Pancreas (tissue), 10 donors: ENCODE measurements at regions not wholly inside any gene's neighbourhood (a gene's known extent, or its start where the extent isn't known, plus 50 kb on each side); places are given as distances from the start of the nearest gene placed in this dataset.
A peak's percentile ranks its signal among the peaks of the same experiment; 100 is the strongest.
"Not testable (repeated sequence)": the region's sequence is repeated elsewhere in the genome, so short reads cannot be mapped to it uniquely, and the experiment has no call there.

ENCODE experiments used
- ATAC-seq, 4 donors: fragments of 200-7000 bp; cut with Tn5 transposase; one replicate each; pipeline versions ENCODE4 v1.8.0 to v1.9.1; 2020; ENCODE audit warnings: mild to moderate bottlenecking in 4 of 4, moderate library complexity in 4 of 4
- DNase-seq, 6 donors: peaks; one replicate each; pipeline ENCODE4 v3.0.0-alpha.2; 2020
- FAIRE-seq: peaks from 2 replicates; lab custom pipeline; 2012; peaks lifted over from hg19 to GRCh38; lab: Jason Lieb, UNC
- H3K27ac ChIP-seq, 4 donors: fragments of 200-600 bp; sonication (generic); 1 replicate in 3 of 4; 2 replicates in 1 of 4; pipeline versions ENCODE4 v1.5.0 to v1.8.0; 2020
- H3K27me3 ChIP-seq, 4 donors: fragments of 200-600 bp; one replicate each; pipeline ENCODE4 v1.8.0; 2021
- H3K36me3 ChIP-seq, 3 donors: fragments of 200-600 bp; sonication (generic) in 1 of 3; one replicate each; pipeline versions ENCODE4 v1.5.0 to v1.8.0; 2020 to 2021
- H3K4me1 ChIP-seq, 3 donors: fragments of 200-600 bp; one replicate each; pipeline ENCODE4 v1.8.0; 2021
- H3K4me3 ChIP-seq, 4 donors: fragments of 200-600 bp; sonication (generic) in 2 of 4; one replicate each; pipeline versions ENCODE4 v1.5.0 to v1.8.0; 2020 to 2021
- H3K9me3 ChIP-seq, 4 donors: fragments of 200-600 bp; one replicate each; pipeline ENCODE4 v1.8.0; 2021
- WGBS, 2 donors: extraction: QIAGEN DNeasy Blood & Tissue Kit; methylation state at CpG; one replicate each; pipeline ENCODE4 v1.1.7; 2013; 5-methylcytosine and 5-hydroxymethylcytosine counted together
- intact Hi-C, 3 donors: fragments of 100-400 bp; cut with DNase I; formaldehyde crosslinking; loops; one replicate each; pipeline versions ENCODE4 v1.11.1 to v1.14.2; 2022
- TF ChIP-seq, protein P1 (sequence below), 4 donors: fragments of 200-600 bp; sonication (generic) in 3 of 4; IDR thresholded peaks; one replicate each; pipeline versions ENCODE4 v1.5.0 to v1.8.0; 2021; ENCODE audit warnings: antibody characterized with exemption in 4 of 4
- donor health status: healthy with polysubstance abuse.
- donor health status: DM: no; HTN: no; CAD: no; lungs with moderate emphysema.
- donor health status: DM: no; HTN: no; CAD: no.
- donor health status: control.
- donor health status: control.
- donor health status: Bipolar disorder and iron deficiency.
- donor health status: DM: yes; HTN: yes; CAD: no.
- donor health status: DM: no; HTN: no; CAD: no.
- donor health status: DM: no; HTN: no; CAD: no.
- donor health status: DM: yes; HTN: yes; CAD: no.

DNA sequence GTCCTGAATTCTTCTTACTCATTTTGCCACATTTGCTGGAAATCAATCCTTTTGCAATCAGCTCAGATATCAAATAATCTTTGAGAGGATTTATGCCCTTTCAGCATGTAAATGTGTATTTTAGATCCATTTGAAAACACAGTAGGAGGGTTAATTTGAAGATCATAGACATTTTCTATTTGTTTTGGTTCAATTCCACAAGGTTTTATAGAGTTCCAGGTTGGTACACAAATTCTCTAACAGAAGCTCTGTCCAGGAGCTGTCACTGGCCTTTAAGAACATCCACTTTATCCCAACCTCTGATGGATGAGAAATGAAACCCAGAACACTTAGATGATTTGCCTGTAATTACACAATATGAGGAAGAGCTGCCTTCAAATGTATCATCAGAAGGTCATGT, 157.3 kb upstream of the CHAC2 start:
- H3K27ac ChIP-seq = no peak overlapping the region
- H3K36me3 ChIP-seq = no peaks in the 10 kb centered on the region
- ATAC-seq = no peak
- H3K9me3 ChIP-seq = no peaks in the 10 kb centered on the region
- no peak for DNase-seq
- TF ChIP-seq, protein P1, sequence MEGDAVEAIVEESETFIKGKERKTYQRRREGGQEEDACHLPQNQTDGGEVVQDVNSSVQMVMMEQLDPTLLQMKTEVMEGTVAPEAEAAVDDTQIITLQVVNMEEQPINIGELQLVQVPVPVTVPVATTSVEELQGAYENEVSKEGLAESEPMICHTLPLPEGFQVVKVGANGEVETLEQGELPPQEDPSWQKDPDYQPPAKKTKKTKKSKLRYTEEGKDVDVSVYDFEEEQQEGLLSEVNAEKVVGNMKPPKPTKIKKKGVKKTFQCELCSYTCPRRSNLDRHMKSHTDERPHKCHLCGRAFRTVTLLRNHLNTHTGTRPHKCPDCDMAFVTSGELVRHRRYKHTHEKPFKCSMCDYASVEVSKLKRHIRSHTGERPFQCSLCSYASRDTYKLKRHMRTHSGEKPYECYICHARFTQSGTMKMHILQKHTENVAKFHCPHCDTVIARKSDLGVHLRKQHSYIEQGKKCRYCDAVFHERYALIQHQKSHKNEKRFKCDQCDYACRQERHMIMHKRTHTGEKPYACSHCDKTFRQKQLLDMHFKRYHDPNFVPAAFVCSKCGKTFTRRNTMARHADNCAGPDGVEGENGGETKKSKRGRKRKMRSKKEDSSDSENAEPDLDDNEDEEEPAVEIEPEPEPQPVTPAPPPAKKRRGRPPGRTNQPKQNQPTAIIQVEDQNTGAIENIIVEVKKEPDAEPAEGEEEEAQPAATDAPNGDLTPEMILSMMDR (IDR thresholded peaks at IDR 0.05) = no peak
- intact Hi-C loops = no loop called here
- H3K4me1 ChIP-seq = no peaks in the 10 kb centered on the region
- H3K27me3 ChIP-seq = no peaks in the 10 kb centered on the region
- no peak for FAIRE-seq
- H3K4me3 ChIP-seq = no peak overlapping the region

DNA sequence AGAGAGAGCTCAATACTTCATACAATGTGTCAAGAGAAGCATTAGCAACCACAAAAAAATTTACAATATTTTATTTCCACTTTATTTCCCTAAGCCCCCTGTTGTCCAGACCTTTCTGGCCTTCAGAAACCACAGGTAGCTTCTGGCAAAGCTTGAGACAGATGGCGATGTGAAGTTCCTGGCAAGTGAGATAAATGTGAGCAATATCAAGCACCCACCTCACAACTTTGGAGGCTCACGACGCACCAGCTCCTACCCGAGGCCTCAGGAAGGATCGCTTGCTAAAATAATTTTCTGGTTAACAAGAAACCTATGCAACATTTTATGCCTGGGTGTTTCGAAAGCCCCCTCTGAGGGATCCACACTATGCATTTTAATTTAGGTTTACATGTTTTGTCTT, 158.1 kb upstream of the CHAC2 start:
- WGBS, 2 donors = 96 to 98% methylated on average over 6 of the region's 6 CpGs
- no peak for DNase-seq
- no peak for ATAC-seq
- H3K36me3 ChIP-seq = no peaks in the 10 kb centered on the region
- H3K4me1 ChIP-seq = no peaks in the 10 kb centered on the region
- intact Hi-C loops = no loop called here
- no peaks in the 10 kb centered on the region for H3K27me3 ChIP-seq
- H3K4me3 ChIP-seq = no peak overlapping the region
- no peak for FAIRE-seq
- no peak overlapping the region for H3K27ac ChIP-seq
- H3K9me3 ChIP-seq = no peaks in the 10 kb centered on the region
- TF ChIP-seq, protein P1 (IDR thresholded peaks at IDR 0.05) = no peak

DNA sequence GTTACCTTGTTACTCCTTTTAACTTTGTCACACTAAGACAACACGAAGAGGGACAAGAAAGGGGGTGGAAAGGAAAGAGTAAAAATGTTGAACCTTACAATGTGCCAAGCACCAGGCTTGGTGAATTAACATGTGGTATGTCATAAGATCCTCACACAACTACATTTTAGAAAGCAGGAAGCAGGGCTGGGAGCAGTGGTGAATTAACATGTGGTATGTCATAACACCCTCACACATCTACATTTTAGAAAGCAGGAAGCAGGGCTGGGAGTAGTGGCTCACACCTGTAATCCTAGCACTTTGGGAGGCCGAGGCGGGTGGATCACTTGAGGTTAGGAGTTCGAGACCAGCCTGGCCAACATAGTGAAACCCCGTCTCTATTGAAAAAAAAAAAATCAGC, 159.3 kb upstream of the CHAC2 start:
- 91 to 98% methylated on average over 5 of the region's 5 CpGs for WGBS, 2 donors
- Histone ChIP-seq H3K9me3 (no peaks in the 10 kb centered on the region), H3K36me3 (no peaks in the 10 kb centered on the region), H3K4me3 (no peak overlapping the region), H3K4me1 (no peaks in the 10 kb centered on the region), H3K27me3 (no peaks in the 10 kb centered on the region), H3K27ac (no peak overlapping the region)
- intact Hi-C loops = no loop called here
- TF ChIP-seq, protein P1 (IDR thresholded peaks at IDR 0.05) = no peak
- DNase-seq (no peak), FAIRE-seq (no peak), ATAC-seq (no peak)

DNA sequence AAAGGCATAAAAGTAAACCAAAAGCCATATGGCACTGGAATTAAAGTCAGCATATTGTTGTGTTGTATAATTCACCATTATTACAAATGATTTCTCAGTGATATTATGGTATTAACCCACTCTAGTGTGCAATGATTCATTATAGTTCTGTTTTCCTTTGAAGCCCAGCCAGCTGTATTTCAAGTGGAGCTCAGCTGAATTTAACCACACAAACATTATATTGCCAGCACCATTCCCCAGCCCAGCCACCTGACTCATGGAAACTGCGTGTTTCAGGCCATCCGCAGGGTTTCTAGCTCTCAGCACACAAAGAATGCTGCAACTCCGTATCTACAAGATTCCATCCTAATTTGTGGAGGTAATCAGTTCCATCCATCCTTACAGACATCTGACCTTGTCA, 166.8 kb upstream of the CHAC2 start:
- H3K9me3 ChIP-seq = no peaks in the 10 kb centered on the region
- H3K27me3 ChIP-seq = no peaks in the 10 kb centered on the region
- TF ChIP-seq, protein P1 (IDR thresholded peaks at IDR 0.05) = no peak
- no peak overlapping the region for H3K4me3 ChIP-seq
- intact Hi-C loops = no loop called here
- H3K27ac ChIP-seq = no peak overlapping the region
- ATAC-seq (peak in 2 of 4 donors; percentile 35 to 76), FAIRE-seq (no peak), DNase-seq (no peak)
- no peaks in the 10 kb centered on the region for H3K4me1 ChIP-seq
- no peaks in the 10 kb centered on the region for H3K36me3 ChIP-seq
- WGBS, 2 donors = 68 to 76% methylated on average over 3 of the region's 3 CpGs

DNA sequence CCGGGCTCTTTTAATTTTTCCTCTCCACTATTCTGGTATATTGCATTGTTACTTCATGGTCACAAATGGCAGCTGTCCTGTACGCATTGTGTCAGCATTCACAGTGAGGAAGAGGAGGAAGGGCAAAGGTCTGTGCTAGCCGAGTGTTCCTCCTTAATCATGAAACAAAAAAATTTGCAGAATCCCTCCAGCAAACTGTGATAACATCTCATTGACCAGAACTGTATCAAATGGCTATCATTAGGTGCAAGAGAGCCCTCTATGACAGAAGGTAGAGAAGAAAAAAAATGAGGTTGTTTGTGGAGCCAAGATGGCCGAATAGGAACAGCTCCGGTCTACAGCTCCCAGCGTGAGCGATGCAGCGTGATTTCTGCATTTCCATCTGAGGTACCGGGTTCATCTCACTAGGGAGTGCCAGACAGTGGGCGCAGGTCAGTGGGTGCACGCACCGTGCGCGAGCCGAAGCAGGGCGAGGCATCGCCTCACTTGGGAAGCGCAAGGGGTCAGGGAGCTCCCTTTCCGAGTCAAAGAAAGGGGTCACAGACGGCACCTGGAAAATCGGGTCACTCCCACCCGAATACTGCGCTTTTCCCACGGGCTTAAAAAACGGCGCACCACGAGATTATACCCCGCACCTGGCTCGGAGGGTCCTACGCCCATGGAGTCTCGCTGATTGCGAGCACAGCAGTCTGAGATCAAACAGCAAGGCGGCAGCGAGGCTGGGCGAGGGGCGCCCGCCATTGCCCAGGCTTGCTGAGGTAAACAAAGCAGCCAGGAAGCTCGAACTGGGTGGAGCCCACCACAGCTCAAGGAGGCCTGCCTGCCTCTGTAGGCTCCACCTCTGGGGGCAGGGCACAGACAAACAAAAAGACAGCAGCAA, 180.6 kb upstream of the CHAC2 start:
- 78 to 84% methylated on average over 36 to 38 of the region's 38 CpGs for WGBS, 2 donors

More for the DNA sequence above, 180.6 kb upstream of the CHAC2 start:
- H3K9me3 ChIP-seq, H3K27ac ChIP-seq, ATAC-seq, H3K27me3 ChIP-seq, H3K4me3 ChIP-seq, H3K4me1 ChIP-seq, intact Hi-C loops, FAIRE-seq, DNase-seq, H3K36me3 ChIP-seq: not testable (repeated sequence)
